ENCODE measurements at regions not wholly inside any gene's neighbourhood (a gene's known extent, or its start where the extent isn't known, plus 50 kb on each side); places are given as distances from the start of the nearest gene placed in this dataset.

DNA sequence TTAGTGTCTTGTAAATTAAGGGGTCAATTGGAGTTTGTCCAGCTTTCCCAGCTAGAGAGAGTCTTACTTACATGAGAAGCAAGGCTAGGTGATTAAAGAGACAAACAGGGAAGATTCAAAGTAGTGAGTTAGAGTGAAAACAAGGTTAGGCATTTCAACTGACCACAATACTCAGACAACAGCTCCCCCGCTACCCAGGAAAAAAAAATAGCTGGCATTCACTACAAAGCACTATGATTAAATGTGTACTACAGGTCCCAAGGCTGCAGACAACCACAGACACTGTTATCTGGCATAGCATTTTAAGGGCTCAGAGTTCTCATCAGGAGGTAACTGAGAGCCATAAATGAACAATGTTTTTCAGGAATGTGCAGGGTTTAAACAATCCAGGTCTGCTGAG is 680.9 kb downstream of the TMEM121 start:
- TF ChIP-seq, protein P1, sequence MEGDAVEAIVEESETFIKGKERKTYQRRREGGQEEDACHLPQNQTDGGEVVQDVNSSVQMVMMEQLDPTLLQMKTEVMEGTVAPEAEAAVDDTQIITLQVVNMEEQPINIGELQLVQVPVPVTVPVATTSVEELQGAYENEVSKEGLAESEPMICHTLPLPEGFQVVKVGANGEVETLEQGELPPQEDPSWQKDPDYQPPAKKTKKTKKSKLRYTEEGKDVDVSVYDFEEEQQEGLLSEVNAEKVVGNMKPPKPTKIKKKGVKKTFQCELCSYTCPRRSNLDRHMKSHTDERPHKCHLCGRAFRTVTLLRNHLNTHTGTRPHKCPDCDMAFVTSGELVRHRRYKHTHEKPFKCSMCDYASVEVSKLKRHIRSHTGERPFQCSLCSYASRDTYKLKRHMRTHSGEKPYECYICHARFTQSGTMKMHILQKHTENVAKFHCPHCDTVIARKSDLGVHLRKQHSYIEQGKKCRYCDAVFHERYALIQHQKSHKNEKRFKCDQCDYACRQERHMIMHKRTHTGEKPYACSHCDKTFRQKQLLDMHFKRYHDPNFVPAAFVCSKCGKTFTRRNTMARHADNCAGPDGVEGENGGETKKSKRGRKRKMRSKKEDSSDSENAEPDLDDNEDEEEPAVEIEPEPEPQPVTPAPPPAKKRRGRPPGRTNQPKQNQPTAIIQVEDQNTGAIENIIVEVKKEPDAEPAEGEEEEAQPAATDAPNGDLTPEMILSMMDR (IDR thresholded peaks at IDR 0.05): no peak
- TF ChIP-seq BHLHE40 (IDR thresholded peaks at IDR 0.05; ENCODE audit: low read depth, low read length) (no peak), POLR2A (IDR thresholded peaks at IDR 0.05; ENCODE audit: low read length) (no peak), CEBPB (IDR thresholded peaks at IDR 0.05) (no peak), NPAS2 (CRISPR knock-in tag; IDR thresholded peaks at IDR 0.05; ENCODE audit: borderline replicate concordance) (no peak), FOSL2 (IDR thresholded peaks at IDR 0.05) (no peak), FOSL2 (CRISPR knock-in tag; IDR thresholded peaks at IDR 0.05) (no peak), ZSCAN20 (CRISPR knock-in tag; IDR thresholded peaks at IDR 0.05) (no peak), CBX2 (IDR thresholded peaks at IDR 0.05; ENCODE audit: borderline replicate concordance, low read depth) (no peak), TP53 (CRISPR knock-in tag; IDR thresholded peaks at IDR 0.05) (no peak), RAD21 (conservative IDR thresholded peaks at IDR 0.05 in 1 of 2, IDR thresholded peaks at IDR 0.05 in 1 of 2) (no peak), SMC3 (IDR thresholded peaks at IDR 0.05) (no peak), EHMT2 (IDR thresholded peaks at IDR 0.05; ENCODE audit: low read depth) (no peak)
- TF ChIP-seq, protein P2, sequence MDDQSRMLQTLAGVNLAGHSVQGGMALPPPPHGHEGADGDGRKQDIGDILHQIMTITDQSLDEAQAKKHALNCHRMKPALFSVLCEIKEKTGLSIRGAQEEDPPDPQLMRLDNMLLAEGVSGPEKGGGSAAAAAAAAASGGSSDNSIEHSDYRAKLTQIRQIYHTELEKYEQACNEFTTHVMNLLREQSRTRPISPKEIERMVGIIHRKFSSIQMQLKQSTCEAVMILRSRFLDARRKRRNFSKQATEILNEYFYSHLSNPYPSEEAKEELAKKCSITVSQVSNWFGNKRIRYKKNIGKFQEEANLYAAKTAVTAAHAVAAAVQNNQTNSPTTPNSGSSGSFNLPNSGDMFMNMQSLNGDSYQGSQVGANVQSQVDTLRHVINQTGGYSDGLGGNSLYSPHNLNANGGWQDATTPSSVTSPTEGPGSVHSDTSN (IDR thresholded peaks at IDR 0.05): no peak
- TF ChIP-seq, protein P3, sequence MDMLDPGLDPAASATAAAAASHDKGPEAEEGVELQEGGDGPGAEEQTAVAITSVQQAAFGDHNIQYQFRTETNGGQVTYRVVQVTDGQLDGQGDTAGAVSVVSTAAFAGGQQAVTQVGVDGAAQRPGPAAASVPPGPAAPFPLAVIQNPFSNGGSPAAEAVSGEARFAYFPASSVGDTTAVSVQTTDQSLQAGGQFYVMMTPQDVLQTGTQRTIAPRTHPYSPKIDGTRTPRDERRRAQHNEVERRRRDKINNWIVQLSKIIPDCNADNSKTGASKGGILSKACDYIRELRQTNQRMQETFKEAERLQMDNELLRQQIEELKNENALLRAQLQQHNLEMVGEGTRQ (IDR thresholded peaks at IDR 0.05): no peak
